Panc1 (cell line): ENCODE measurements at regions not wholly inside any gene's neighbourhood (a gene's known extent, or its start where the extent isn't known, plus 50 kb on each side); places are given as distances from the start of the nearest gene placed in this dataset.

Experiments
- ATAC-seq: fragments of 200-7000 bp; cut with Tn5 transposase; 2 replicates; pipeline ENCODE4 v1.9.1; 2020; ENCODE audit warnings: mild to moderate bottlenecking, moderate library complexity
- BruUV-seq: library from RNA; stranded (reverse); fragments of 400-500 nt; replicated peaks from 2 replicates; lab custom pipeline; 2021; lab: Mats Ljungman, UMichigan
- CTCF ChIA-PET: fragments of 300-600 bp; sonication (Branson Sonifier 250); formaldehyde crosslinking; loops from one replicate; lab custom pipeline; 2022; ENCODE audit warnings: antibody characterized with exemption; lab: Charles Lee
- POLR2A ChIA-PET: fragments of 300-600 bp; sonication (Branson Sonifier 250); formaldehyde crosslinking; loops from one replicate; lab custom pipeline; 2022; ENCODE audit warnings: antibody characterized with exemption; lab: Charles Lee
- DNase-seq: peaks from one replicate; pipeline ENCODE4 v3.0.0-alpha.2; 2010; ENCODE audit warnings: low read depth, low spot score
- H3K27ac ChIP-seq: 2 replicates; pipeline ENCODE4 v1.5.1; 2011; ENCODE audit warnings: mild to moderate bottlenecking, low read length, inconsistent platforms
- H3K27me3 ChIP-seq: fragments of 200-500 bp; sonication (Bioruptor generic); 2 replicates; pipeline ENCODE4 v1.6.0; 2014; ENCODE audit warnings: low read length, inconsistent platforms; ENCODE audit not compliant: control insufficient read depth, insufficient read depth
- H3K36me3 ChIP-seq: fragments of 200-500 bp; sonication (Bioruptor generic); 2 replicates; pipeline ENCODE4 v1.5.1; 2014; ENCODE audit warnings: inconsistent platforms, mild to moderate bottlenecking, low read length, moderate library complexity; ENCODE audit not compliant: control insufficient read depth, insufficient read depth
- H3K4me1 ChIP-seq: 2 replicates; pipeline ENCODE4 v1.5.1; 2011; ENCODE audit warnings: inconsistent platforms, mild to moderate bottlenecking, low read length, moderate library complexity; ENCODE audit not compliant: control insufficient read depth, insufficient read depth
- H3K4me3 ChIP-seq, 2 experiments: 2 replicates each; pipeline ENCODE4 v1.5.1; 2011 to 2012; ENCODE audit warnings: low read depth in 2 of 2, low read length in 2 of 2, mild to moderate bottlenecking in 2 of 2, inconsistent platforms in 1 of 2, moderate library complexity in 1 of 2
- H3K9me3 ChIP-seq: fragments of 200-500 bp; sonication (Bioruptor generic); 2 replicates; pipeline ENCODE4 v1.5.1; 2014; ENCODE audit warnings: low read depth, mild to moderate bottlenecking, inconsistent platforms, low read length, moderate library complexity; ENCODE audit not compliant: control insufficient read depth, insufficient read depth
- POLR2AphosphoS5 ChIP-seq: IDR thresholded peaks from 2 replicates; pipeline ENCODE4 v1.6.1; 2012; ENCODE audit warnings: mild to moderate bottlenecking, low read depth, low read length, moderate library complexity
- SIN3A ChIP-seq: IDR thresholded peaks from 2 replicates; pipeline ENCODE4 v1.6.1; 2012; ENCODE audit warnings: low read depth, mild to moderate bottlenecking, low read length, moderate library complexity, borderline replicate concordance; ENCODE audit not compliant: insufficient read depth
- TCF7L2 ChIP-seq: IDR thresholded peaks from 2 replicates; pipeline ENCODE4 v1.6.1; 2011; ENCODE audit warnings: mild to moderate bottlenecking, low read depth, low read length, inconsistent platforms
- in situ Hi-C: cut with HindIII; loops from 2 replicates; pipeline ENCODE4 v1.10.0; 2016; ENCODE audit warnings: low sequenced_read_pairs, low pct_unique_long_range_greater_than_20kb
- intact Hi-C: fragments of 100-400 bp; cut with micrococcal nuclease; formaldehyde crosslinking; loops from one replicate; pipeline ENCODE4 v1.10.0; 2022; ENCODE audit not compliant: unreplicated experiment
- TF ChIP-seq, protein P1 (sequence below), 2 experiments: IDR thresholded peaks; 2 replicates each; pipeline ENCODE4 v1.6.1; 2011 to 2012; ENCODE audit warnings: low read depth in 2 of 2, control low read depth in 1 of 2, low read length in 1 of 2, mild to moderate bottlenecking in 1 of 2, moderate library complexity in 1 of 2; ENCODE audit not compliant: insufficient read depth in 1 of 2
- TF ChIP-seq, protein P2 (sequence below): fragments of 450-650 bp; IDR thresholded peaks from 2 replicates; pipeline ENCODE4 v1.5.1; 2017; ENCODE audit warnings: mild to moderate bottlenecking

- Histone ChIP-seq H3K27ac (no peak overlapping the region), H3K9me3 (no peaks in the 10 kb centered on the region), H3K4me3 (no peak overlapping the region), H3K36me3 (no peaks in the 10 kb centered on the region), H3K4me1 (no peaks in the 10 kb centered on the region), H3K27me3 (no peaks in the 10 kb centered on the region)
- in situ Hi-C loops = no loop called here
- no peak for TF ChIP-seq POLR2AphosphoS5
- ChIA-PET POLR2A (no interaction called here), CTCF (no interaction called here)
- intact Hi-C loops = no loop called here
- ATAC-seq (no peak), DNase-seq (no peak)
- BruUV-seq = no TSS peak
Observed at GRCh38 chr9:7639471-7639870, 160.1 kb downstream of the DMAC1 start.

DNA sequence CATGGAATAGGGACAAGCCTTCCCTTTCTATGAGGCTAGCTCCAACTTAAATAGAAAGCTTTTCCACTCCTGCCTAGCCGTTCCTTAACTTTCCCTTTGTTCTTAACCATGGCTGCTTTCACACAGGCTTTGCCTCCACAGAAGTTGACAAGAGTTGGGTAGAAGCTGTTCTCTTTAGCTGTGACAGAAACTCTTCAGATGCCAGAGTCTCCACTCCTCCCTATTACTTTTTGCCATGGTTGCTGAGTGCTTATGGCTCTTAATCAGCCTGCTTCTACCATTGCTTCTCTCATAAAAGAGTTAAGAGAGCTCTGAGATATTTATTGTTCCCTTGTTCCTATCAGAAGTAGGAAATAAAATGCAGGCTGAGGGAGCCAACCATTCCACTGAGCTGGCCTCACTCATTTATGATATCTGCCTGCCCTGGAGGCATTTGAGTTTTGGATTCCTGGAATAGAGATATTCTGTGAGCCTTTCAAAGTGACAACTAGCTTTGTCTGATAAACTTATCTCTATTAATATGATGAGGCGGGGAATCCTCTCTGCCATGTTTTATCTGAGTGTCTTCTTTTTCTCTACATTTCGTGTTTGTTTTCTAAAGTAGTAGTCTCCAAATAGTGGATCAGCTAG is 162.6 kb downstream of the DMAC1 start:
- ATAC-seq = no peak
- Histone ChIP-seq H3K27ac (no peak overlapping the region), H3K9me3 (no peaks in the 10 kb centered on the region), H3K27me3 (no peaks in the 10 kb centered on the region), H3K36me3 (no peaks in the 10 kb centered on the region), H3K4me3 (no peak overlapping the region), H3K4me1 (no peaks in the 10 kb centered on the region)
- CTCF ChIA-PET = no interaction called here
- TF ChIP-seq POLR2AphosphoS5 (no peak), SIN3A (no peak), TCF7L2 (no peak)
- TF ChIP-seq, protein P1, sequence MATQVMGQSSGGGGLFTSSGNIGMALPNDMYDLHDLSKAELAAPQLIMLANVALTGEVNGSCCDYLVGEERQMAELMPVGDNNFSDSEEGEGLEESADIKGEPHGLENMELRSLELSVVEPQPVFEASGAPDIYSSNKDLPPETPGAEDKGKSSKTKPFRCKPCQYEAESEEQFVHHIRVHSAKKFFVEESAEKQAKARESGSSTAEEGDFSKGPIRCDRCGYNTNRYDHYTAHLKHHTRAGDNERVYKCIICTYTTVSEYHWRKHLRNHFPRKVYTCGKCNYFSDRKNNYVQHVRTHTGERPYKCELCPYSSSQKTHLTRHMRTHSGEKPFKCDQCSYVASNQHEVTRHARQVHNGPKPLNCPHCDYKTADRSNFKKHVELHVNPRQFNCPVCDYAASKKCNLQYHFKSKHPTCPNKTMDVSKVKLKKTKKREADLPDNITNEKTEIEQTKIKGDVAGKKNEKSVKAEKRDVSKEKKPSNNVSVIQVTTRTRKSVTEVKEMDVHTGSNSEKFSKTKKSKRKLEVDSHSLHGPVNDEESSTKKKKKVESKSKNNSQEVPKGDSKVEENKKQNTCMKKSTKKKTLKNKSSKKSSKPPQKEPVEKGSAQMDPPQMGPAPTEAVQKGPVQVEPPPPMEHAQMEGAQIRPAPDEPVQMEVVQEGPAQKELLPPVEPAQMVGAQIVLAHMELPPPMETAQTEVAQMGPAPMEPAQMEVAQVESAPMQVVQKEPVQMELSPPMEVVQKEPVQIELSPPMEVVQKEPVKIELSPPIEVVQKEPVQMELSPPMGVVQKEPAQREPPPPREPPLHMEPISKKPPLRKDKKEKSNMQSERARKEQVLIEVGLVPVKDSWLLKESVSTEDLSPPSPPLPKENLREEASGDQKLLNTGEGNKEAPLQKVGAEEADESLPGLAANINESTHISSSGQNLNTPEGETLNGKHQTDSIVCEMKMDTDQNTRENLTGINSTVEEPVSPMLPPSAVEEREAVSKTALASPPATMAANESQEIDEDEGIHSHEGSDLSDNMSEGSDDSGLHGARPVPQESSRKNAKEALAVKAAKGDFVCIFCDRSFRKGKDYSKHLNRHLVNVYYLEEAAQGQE (IDR thresholded peaks at IDR 0.05; ENCODE audit: insufficient read depth in 1 of 2, low read depth in 2 of 2, low read length in 1 of 2) = no peak
- TF ChIP-seq, protein P2, sequence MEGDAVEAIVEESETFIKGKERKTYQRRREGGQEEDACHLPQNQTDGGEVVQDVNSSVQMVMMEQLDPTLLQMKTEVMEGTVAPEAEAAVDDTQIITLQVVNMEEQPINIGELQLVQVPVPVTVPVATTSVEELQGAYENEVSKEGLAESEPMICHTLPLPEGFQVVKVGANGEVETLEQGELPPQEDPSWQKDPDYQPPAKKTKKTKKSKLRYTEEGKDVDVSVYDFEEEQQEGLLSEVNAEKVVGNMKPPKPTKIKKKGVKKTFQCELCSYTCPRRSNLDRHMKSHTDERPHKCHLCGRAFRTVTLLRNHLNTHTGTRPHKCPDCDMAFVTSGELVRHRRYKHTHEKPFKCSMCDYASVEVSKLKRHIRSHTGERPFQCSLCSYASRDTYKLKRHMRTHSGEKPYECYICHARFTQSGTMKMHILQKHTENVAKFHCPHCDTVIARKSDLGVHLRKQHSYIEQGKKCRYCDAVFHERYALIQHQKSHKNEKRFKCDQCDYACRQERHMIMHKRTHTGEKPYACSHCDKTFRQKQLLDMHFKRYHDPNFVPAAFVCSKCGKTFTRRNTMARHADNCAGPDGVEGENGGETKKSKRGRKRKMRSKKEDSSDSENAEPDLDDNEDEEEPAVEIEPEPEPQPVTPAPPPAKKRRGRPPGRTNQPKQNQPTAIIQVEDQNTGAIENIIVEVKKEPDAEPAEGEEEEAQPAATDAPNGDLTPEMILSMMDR = no peak
- intact Hi-C loops (no loop called here), in situ Hi-C loops (no loop called here)
- no peak for DNase-seq
- POLR2A ChIA-PET = no interaction called here
- BruUV-seq = no TSS peak

GRCh38 chr9:7636309-7636708 is 163.3 kb downstream of the DMAC1 start:
- TF ChIP-seq POLR2AphosphoS5 (no peak), SIN3A (no peak), TCF7L2 (no peak)
- TF ChIP-seq, protein P1 (IDR thresholded peaks at IDR 0.05; ENCODE audit: insufficient read depth in 1 of 2, low read depth in 2 of 2, low read length in 1 of 2) = no peak
- TF ChIP-seq, protein P2 = no peak
- no peaks in the 10 kb centered on the region for H3K27me3 ChIP-seq
- H3K4me3 ChIP-seq = no peak overlapping the region
- no TSS peak for BruUV-seq
- H3K9me3 ChIP-seq = no peaks in the 10 kb centered on the region
- no peaks in the 10 kb centered on the region for H3K36me3 ChIP-seq
- ChIA-PET POLR2A (no interaction called here), CTCF (no interaction called here)
- DNase-seq (no peak), ATAC-seq (no peak)
- intact Hi-C loops = no loop called here
- H3K27ac ChIP-seq = no peak overlapping the region
- in situ Hi-C loops = no loop called here
- no peaks in the 10 kb centered on the region for H3K4me1 ChIP-seq
